ENCODE measurements at regions not wholly inside any gene's neighbourhood (a gene's known extent, or its start where the extent isn't known, plus 50 kb on each side); places are given as distances from the start of the nearest gene placed in this dataset.

DNA sequence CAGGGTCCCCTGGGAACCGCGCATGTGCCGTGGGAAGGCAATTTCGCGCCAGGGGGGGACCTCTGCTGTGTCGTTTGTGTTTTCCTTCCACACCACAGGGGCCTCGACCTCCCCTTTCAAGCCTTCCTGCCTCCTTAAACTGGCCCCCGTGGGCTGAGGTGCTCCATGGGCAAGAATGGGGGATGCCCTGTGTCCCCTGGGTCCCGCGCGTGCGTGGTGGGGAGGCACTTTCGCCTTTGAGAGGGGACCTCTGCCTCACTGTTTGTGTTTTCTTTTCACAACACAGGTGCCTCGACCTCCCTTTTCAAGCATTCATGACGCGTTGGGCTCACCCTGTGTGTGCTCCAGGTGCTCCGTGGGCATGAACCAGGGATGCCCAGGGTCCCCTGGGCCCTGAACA lies 348.8 kb downstream of the ALG10 start:
- no peak for DNase-seq (ENCODE audit: low read depth in 1 of 2, low spot score in 1 of 2)

DNA sequence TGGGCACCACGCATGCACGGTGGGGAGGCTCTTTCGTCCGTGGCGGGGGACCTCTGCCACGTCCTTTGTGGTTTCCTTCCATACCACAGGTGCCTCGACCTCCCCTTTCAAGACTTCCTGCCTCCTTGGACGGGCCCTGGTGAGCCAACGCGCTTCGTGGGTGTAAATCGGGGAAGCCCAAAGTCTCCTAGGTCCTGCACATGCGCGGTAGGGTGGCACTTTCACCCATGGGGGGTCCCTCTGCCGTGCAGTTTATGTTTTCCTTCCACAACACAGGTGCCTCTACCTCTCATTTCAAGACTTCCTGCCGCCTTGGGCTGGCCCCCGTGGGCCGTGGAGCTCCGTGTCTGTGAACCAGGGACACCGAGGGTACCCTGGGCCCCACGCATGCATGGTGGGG lies 349.7 kb downstream of the ALG10 start:
- no peak for DNase-seq (ENCODE audit: low read depth in 1 of 2, low spot score in 1 of 2)

DNA sequence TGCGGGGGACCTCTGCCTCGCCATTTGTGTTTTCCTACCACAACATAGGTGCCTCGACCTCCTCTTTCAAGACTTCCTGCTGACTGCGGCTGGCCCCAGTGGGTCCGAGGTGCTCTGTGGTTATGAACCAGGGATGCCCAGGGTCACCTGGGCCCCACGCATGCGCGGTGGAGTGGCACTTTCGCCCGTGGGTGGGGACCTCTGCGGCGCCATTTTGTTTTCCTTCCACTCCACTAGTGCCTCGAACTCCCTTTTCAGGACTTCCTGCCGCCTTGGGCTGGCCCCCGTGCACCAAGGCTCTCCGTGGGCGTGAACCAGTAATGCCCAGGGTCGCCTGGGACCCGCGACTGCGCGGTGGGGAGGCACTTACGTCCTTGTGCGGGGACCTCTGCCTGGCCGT lies 351.6 kb downstream of the ALG10 start:
- no peak for DNase-seq (ENCODE audit: low read depth in 1 of 2, low spot score in 1 of 2)

DNA sequence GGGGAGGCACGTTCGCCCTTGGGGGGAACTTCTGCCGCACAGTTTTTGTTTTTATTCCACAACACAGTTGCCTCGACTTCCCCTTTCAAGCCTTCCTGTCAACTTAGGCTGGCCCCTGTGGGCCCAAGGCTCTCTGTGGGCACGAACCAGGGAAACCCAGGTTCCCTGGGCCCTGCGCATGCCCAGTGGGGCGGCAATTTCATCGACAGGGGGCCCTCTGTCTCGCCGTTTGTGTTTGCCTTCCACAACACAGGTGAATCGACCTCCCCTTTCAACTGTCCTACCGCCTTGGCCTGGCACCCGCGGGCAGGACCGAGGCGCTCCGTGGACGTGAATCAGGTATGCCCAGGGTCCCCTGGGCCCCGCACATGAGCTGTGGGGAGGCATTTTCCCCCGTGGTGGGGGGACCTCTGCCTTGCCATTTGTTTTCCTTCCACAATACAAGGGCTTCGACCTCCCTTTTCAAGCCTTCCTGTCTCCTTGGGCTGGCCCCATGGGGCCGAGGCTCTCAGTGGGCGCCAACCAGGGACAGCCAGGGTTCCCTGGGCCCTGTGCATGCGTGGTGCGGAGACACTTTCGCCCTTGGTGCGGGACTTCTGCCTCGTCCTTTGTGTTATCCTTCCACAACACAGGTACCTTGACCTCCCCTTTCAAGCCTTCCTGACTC lies 354.0 kb downstream of the ALG10 start:
- no peak for DNase-seq (ENCODE audit: low read depth in 1 of 2, low spot score in 1 of 2)

DNA sequence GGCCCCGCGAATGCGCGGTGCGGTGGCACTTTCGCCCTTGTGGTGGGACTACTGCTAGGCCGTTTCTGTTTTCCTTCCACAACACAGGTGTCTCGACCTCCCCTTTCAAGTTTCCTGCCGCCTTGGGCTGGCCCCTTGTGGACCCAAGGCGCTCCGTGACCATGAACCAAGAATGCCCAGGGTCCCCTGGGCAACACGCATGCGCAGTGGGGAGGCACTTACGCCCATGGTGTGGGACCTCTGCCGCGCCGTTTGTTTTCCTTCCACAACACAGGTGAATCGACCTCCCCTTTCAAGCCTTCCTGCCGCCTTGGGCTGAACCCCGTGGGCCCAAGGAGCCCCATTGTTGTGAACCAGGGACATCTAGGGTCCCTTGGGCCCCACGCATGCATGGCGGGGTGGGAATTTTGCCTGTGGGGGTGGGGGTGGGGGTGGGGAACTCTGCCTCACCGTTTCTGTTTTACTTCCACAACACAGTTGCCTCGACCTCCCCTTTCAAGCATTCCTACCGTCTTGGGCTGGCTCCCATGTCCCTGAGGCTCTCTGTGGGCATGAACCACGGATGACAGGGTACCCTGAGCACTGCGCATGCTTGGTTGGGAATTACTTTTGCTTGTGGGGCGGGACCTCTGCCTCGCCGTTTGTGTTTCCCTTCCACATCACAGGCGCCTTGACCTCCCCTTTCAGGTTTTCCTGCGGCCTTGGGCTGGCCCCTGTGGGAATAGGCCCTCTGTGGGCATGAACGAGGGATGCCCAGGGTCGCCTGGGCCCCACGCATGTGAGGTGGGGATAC lies 355.1 kb downstream of the ALG10 start:
- DNase-seq (ENCODE audit: low read depth in 1 of 2, low spot score in 1 of 2): no peak

DNA sequence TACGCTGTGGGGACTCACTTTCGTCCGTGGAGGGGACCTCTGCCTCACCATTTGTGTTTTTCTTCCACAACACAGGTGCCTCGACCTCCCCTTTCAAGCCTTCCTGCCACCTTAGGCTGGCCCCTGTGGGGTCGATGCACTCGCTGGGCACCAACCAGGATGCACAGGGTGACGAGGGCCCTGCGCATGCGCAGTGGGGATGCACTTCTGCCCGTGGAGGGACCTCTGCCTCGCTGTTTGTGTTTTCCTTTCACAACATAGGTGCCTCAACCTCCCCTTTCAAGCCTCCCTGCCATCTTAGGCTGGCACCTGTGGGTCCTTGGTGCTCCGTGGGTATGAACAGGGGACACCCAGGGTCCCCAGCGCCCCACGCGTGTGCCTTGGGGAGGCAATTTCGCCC lies 356.8 kb downstream of the ALG10 start:
- DNase-seq (ENCODE audit: low read depth in 1 of 2, low spot score in 1 of 2): no peak

DNA sequence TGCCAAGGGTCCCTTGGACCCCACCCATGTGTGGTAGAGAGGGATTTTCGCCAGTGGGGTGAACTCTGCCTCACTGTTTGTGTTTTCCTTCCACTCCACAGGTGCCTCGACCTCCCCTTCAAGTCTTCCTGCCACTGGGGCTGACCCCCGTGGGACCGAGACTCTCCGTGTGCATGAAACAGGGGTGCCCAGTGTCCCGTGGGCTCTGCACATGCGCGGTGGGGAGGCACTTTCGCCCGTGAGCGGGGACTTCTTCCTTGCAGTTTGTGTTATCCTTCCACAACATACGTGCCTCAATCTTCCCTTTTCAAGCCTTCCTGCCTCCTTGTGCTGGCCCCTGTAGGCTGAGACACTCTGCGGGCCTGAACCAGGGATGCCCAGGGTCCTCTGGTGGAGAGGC lies 362.4 kb downstream of the ALG10 start:
- no peak for DNase-seq (ENCODE audit: low read depth in 1 of 2, low spot score in 1 of 2)

DNA sequence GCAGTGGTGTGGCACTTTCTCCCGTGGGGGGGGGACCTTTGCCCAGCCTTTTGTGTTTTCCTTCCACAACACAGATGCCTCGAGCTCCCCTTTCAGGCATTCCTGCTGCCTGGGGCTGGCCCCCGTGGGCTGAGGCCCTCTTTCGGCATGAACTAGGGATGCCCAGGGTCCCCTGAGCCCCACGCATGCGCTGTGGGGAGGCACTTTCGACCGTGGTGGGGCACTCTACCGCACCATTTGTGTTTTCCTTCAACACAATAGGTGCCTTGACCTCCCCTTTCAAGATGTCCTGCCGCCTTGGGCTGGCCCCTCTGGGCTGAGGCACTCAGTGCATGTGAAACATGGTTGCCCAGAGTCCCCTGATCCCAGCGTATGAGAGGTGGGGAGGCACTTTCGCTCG lies 363.7 kb downstream of the ALG10 start:
- DNase-seq (ENCODE audit: low read depth in 1 of 2, low spot score in 1 of 2): no peak

DNA sequence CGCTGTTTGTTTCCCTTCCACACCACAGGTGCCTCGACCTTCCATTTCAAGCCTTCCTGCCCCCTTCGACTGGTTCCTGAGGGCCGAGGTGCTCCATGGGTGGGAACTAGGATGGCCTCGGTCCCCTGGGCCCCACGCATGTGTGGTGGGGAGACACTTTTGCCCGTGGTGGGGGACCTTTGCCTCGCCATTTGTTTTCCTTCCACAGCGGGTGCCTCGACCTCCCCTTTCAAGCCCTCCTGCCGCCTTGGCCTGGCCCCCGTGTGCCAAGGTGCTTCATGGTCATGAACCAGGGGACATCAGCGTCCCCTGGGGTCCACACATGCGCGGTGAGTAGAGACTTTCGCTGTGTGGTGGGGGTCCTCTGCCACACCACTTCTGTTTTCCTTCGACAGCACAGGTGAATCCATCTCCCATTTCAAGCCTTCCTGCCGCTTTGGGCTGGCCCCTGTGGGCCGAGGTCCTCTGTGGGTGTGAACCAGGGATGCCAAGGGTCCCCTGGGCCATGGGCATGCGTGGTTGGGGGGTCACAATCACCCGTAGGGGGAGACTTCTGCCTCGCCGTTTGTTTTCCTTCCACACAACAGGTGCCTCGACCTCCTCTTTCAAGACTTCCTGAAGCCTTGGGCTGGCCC lies 364.4 kb downstream of the ALG10 start:
- no peak for DNase-seq (ENCODE audit: low read depth in 1 of 2, low spot score in 1 of 2)

DNA sequence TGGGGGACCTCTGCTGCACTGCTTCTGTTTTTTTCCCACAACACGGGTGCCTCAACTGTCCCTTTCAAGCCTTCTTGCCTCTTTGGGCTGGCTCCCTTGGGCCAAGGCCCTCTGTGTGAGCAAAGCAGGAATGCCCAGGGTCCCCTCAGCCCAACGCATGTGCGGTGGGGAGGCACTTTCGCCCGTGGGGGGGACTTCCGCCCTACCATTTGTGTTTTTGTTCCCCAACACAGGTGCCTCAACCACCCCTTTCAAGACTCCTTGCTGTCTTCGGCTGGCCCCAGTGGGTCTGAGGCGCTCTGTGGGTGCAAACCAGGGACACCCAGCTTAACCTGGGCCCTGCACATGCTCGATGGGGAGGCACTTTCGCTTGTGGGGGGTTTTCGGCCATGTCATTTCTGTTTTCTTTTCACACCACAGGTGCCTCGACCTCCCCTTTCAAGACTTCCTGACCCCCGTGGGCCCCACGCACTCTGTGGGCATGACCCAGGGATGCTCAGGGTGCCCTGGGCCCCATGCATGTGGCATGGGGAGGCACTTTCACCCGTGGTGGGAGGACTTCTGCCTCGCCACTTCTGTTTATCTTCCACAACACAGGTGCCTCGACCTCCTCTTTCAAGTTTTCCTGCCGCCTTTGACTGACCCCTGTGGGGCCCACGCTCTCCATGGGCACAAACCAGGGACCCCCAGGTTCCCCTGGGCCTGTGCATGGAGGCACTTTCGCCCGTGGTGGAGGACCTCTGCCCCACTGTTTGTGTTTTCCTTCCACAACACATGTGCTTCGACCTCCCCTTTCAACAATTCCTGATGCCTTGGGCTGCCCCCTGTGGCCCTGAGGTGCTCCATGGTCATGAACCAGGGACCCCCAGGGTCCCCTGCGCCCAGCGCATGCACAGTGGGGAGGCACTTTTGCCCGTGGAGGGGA lies 365.7 kb downstream of the ALG10 start:
- no peak for DNase-seq (ENCODE audit: low read depth in 1 of 2, low spot score in 1 of 2)

DNA sequence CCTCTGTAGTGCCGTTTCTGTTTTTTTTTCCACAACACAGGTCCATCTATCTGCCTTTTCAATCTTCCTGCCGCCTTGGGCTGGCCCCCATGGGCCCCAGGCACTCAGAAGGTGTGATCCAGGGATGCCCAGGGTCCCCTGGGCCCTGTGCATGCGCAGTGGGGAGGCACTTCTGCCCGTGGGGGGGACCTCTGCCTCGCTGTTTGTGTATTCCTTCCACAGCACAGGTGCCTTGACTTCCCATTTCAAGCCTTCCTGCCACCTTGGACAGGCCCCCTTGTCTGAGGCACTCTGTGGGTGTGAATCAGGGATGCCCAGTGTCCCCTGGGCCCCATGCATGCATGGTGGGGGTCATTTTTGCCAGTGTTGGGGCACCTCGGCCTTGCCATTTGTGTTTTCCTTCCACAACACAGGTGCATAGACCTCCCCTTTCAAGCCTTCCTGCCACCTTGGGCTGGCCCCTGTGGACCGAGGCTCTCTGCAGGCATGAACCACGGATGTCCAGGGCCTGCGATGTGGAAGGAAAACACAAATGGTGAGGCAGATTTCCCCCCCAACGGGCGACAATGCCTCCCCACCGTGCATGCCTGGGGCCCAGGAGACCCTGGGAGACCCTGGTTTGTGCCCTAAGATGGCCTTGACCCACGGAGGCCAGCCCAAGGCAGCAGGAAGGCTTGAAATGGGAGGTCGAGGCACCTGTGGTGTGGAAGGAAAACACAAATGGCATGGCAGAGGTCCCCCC lies 366.5 kb downstream of the ALG10 start:
- DNase-seq (ENCODE audit: low read depth in 1 of 2, low spot score in 1 of 2): no peak

DNA sequence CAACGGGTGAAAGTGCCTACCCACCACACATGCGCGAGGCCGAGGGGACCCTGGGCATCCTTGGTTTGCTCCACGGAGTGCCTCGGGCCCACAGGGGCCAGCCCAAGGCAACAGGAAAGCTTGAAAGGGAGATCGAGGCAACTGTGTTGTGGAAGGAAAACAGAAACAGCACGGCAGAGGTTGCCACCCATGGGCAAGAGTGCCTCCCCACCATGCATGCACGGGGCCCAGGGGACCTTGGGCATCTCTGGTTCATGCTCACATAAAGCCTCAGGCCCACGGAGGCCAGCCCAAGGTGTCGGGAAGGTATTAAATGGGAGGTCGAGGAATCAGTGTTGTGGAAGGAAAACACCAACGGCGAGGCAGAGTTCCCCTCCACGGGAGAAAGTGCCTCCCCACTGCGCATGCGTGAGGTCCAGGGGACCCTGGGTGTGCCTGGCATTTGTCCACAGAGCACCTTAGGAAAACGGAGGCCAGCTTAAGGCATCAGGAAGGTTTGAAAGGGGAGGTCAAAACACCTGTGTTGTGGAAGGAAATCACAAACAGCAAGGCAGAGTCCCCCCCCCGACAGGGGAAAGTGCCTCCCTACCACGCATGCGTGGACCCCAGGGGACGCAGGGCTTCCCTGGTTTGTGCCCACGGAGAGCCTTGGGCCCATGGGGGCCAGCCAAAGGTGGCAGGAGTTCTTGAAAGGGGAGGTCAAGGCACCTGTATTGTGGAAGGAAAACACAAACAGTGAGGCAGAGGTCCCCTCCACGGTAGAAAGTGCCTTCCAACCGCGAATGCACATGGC lies 367.3 kb downstream of the ALG10 start:
- no peak for DNase-seq (ENCODE audit: low read depth in 1 of 2, low spot score in 1 of 2)

DNA sequence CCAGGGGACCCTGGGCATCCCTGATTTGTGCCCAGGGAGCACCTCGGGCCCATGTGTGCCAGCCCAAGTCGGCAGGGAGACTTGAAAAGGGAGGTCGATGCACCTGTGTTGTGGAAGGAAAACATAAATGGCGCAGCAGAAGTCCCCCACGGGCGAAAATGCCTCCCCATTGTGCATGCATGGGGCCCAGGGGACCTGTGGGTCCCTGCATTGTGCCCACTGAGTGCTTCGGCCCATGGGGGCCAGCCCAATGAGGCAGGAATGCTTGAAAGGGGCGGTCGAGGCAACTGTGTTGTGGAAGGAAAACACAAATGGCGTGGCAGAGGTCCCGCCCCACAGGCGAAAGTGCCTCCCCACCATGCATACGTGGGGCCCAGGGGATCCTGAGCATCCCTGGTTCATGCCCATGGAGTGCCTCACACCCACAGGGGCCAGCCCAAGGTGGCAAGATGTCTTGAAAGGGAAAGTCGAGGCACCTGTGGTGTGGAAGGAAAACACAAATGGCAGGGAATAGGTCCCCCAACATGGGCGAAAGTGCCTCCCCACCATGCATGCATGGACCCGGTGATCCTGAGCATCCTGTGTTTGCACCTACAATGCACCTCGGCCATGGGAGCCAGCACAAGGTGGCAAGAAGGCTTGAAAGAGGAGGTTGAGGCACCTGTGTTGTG lies 368.0 kb downstream of the ALG10 start:
- DNase-seq (ENCODE audit: low read depth in 1 of 2, low spot score in 1 of 2): no peak

DNA sequence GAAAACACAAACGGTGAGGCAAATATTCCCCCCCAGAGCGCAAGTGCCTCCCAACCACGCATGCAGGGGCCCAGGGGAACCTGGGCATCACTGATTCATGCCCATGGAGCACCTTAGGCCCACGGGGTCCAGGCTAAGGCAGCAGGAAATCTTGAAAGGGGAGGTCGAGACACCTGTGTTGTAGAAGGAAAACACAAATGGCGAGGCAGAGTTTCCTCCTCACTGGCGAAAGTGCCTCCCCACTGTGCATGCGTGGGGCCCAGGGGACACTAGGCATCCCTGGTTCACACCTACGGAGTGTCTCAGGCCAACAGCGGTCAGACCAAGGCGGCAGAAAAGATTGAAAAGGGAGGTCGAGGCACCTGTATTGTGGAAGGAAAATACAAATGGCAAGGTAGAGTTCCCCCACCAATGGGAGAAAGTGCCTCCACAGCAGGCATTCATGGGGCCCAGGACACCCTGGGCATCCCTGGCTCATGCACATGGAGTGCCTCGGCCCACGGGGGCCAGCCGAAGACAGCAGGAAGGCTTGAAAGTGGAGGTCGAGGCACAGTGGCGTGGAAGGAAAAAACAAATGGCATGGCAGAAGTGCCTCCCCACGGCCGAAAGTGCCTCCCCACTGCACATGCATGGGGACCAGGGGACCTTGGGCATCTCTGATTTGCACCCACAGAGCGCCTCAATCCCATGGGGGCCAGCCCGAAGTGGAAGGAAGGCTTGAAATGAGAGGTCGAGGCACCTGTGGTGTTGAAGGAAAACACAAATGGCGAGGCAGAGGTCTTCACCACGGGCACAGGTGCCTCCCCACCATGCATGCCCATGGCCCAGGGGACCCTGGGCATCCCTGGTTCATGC lies 368.8 kb downstream of the ALG10 start:
- DNase-seq (ENCODE audit: low read depth in 1 of 2, low spot score in 1 of 2): no peak

DNA sequence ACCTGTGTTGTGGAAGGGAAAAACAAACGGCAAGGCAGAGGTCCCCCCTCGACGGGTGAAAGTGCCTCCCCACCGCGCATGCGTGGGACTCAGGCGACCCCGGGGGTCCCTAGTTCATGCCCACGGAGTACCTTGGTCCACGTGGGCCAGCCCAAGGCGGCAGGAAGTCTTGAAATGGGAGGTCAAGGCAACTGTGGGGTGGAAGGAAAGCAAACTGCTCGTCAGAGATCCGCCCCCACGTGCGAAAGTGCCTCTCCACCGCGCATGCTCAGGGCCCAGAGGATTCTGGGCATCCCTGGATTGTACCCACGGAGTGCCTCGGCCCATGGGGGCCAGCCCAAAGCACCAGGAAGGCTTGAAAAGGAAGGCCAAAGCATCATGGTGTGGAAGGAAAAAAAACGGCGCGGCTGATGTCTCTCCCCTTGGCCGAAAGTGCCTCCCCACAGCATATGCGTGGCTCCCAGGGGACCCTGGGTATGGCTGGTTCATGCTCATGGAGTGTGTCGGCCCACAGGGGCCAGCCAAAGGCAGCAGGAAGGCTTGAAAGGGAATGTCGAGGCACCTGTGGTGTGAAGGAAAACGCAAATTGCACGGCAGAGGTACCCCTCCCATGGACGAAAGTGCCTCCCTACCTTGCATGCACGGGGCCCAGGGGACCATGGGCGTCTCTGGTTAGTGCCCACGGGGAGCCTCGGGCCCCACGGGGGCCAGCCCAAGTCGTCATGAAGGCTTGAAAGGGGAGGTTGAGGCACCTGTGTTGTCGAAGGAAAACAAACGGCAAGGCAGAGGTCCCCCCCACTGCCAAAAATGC lies 369.7 kb downstream of the ALG10 start:
- no peak for DNase-seq (ENCODE audit: low read depth in 1 of 2, low spot score in 1 of 2)

DNA sequence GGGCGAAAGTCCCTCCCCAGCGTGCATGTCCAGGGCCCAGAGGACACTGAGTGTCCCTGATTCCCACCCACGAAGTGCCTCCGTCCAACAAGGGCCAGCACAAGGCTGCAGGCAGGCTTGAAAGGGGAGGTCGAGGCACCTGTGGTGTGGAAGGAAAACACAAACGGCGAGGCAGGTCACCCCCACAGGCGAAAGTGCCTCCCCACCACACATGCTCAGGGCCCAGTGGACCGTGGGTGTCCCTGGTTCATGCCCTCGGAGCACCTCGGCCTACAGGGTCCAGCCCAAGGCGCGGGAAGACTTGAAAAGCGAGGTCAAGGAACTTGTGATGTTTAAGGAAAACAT lies 370.4 kb downstream of the ALG10 start:
- DNase-seq (ENCODE audit: low read depth in 1 of 2, low spot score in 1 of 2): no peak

DNA sequence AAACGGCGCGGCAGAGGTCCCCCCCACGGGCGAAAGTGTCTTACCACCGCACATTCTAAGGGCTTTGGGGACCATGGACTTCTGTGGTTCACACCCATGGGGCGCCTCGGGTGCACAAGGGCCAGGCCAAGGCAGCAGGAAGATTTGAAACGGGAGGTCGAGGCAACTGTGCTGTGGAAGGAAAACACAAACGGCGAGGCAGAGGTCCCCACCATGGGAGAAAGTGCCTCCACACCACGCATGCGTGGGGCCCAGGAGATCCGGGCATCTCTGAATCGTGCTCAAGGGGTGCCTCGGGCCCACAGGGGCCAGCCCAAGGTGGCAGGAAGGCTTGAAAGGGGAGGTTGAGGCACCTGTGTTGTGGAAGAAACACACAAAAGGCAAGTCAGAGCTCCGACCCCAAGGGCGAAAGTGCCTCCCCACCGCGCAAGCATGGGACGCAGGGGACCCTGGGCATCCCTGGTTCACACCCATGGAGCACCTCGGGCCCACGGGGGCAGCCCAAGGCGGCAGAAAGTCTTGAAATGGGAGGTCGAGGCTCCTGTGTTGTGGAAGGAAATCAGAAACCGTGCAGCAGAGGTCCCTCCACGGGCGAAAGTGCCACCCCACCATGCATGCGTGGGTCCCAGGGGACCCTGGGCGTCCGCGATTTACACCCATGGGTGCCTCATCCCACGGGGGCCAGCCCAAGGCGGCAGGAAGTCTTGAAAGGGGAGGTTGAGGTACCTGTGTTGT lies 371.0 kb downstream of the ALG10 start:
- peak in 1 of 2 donors; percentile 0 for DNase-seq (ENCODE audit: low read depth in 1 of 2, low spot score in 1 of 2)

Data from stimulated activated CD4-positive, alpha-beta T cell treated with anti-CD3 and anti-CD28 coated beads, Interleukin-15, amount 100 ng/mL, for 1 hour (primary cell).